NCI-H1105 (cell line): ENCODE measurements at regions not wholly inside any gene's neighbourhood (a gene's known extent, or its start where the extent isn't known, plus 50 kb on each side); places are given as distances from the start of the nearest gene placed in this dataset.

Experiments used
- DNase-seq: peaks from one replicate; lab custom pipeline; 2025; lab: John Stamatoyannopoulos, UW

DNA sequence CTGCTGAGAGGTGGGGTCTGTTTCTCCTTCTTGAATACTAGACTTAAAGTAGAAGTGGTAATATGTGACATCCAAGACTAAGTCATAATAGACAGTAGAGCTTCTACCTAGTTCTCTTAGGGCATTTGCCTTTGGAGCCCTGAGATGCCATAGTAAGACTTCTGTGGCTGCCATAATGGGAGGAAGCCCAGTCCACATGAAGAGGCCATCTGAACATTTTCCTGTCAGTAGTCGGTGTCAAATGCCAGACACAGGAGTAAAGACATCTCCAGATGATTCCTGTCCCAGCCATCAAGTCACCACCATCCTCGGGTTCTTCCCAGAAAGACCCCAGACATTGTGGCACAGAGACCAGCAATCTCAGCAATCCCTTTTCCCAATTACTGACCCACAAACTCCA, 58.1 kb upstream of the IRX6 start:
- DNase-seq = no peak

DNA sequence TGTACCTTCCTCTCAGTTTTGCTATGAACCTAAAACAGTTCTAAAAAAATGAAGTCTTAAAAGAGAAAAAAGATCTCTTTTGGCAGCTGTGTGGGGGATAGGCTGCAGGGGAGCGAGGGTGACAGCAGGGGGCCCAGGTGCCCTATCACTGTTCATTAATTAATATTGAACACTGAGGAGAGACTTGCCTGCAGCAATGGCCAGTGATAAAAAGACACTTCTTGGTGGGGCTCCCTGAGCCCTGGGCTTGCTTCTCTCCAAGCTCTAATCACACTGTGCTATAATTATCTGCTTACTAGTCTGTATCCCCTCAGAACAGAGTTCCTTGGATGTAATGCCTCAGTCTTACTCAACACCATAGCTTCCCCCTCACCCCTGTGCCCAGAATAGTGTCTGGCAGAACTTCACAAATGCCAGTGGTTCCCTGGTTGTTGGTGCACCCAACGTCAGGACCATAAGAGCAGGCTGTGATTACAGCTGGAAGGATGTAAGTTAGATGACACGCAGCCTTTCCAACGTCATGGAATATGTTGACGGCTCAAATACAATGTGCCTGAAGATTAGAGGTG, 52.0 kb upstream of the IRX6 start:
- DNase-seq = no peak

DNA sequence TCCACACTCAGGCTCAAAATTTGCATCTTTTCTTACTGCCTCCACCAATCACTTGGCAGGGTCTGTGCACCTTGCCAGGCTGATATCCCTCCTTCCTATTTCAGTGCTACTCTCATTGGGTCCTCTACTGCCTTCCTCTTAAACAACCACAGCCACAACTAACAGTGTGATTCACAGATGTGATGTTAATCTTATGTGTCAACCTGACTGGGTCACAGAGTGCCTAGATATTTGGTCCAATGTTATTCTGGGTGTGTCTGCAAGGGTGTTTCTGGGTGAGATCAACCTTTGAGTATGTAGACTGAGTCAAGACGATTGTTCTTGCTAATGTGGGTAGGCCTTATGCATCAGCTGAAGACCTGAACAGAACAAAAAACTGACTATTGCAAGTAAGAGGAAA, 51.3 kb upstream of the IRX6 start:
- DNase-seq = no peak

DNA sequence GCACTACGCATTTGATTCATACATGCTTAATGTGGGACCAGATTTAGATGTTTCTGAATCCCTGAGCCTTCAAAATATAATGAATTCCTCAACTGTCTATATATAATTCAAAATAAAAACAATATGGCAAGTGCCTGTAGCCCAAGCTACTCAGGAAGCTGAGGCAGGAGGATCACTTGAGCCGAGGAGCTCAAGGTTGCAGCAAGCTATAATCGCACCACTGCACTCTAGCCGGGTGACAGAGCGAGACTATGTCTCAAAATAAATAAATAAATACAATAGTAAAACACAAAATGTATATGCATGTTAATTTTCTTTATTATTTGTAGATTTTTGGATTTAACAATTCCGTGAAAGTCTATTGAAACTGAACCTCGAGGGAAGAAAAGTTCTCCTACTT, 50.6 kb upstream of the IRX6 start:
- no peak for DNase-seq

DNA sequence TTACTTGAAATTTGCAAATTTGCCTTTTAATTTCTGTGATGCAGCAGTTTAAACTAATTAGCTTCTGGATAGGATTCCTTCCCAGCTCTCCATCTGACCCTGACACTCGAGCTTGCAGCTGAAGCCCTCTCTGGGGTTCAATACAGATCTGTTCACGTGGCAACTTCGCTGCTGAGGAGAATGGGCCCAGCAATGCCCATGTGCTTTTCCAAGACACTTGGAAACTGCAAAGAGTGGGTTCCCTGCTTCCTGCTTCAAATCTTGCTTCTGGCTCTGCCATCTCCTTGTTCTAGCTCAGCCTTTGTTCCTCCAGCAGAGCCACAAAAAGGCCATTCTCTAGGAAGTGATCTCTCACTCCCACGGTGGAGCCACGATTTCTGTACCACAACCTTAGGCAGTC, 50.0 kb upstream of the IRX6 start:
- DNase-seq = peak; percentile 83
